Nephron progenitor cell (in vitro differentiated cells): ENCODE measurements at regions not wholly inside any gene's neighbourhood (a gene's known extent, or its start where the extent isn't known, plus 50 kb on each side); places are given as distances from the start of the nearest gene placed in this dataset.
"Not testable (repeated sequence)": the region's sequence is repeated elsewhere in the genome, so short reads cannot be mapped to it uniquely, and the experiment has no call there.

ENCODE experiments used
- DNase-seq: peaks from one replicate; pipeline ENCODE4 v3.0.0; 2021
- H3K27ac Mint-ChIP-seq: 2 replicates; pipeline ENCODE4 v1.8.0; 2021; ENCODE audit warnings: mild to moderate bottlenecking, moderate library complexity, mixed read lengths
- H3K27me3 Mint-ChIP-seq: 2 replicates; pipeline ENCODE4 v1.8.0; 2021; ENCODE audit warnings: mild to moderate bottlenecking, low read depth, mixed read lengths; ENCODE audit not compliant: poor library complexity
- H3K36me3 Mint-ChIP-seq: 2 replicates; pipeline ENCODE4 v1.8.0; 2021; ENCODE audit warnings: low read depth, mixed read lengths
- H3K4me1 Mint-ChIP-seq: 2 replicates; pipeline ENCODE4 v1.8.0; 2021; ENCODE audit warnings: mixed read lengths
- H3K4me3 Mint-ChIP-seq: 2 replicates; pipeline ENCODE4 v1.8.0; 2021; ENCODE audit warnings: mild to moderate bottlenecking, moderate library complexity, mixed read lengths
- H3K9me3 Mint-ChIP-seq: 2 replicates; pipeline ENCODE4 v1.8.0; 2021; ENCODE audit warnings: mild to moderate bottlenecking, moderate library complexity, mixed read lengths
- TF ChIP-seq, protein P1 (sequence below): fragments of 200-600 bp; sonication (generic); IDR thresholded peaks from 2 replicates; pipeline ENCODE4 v1.5.0; 2021; ENCODE audit warnings: antibody characterized with exemption

DNA sequence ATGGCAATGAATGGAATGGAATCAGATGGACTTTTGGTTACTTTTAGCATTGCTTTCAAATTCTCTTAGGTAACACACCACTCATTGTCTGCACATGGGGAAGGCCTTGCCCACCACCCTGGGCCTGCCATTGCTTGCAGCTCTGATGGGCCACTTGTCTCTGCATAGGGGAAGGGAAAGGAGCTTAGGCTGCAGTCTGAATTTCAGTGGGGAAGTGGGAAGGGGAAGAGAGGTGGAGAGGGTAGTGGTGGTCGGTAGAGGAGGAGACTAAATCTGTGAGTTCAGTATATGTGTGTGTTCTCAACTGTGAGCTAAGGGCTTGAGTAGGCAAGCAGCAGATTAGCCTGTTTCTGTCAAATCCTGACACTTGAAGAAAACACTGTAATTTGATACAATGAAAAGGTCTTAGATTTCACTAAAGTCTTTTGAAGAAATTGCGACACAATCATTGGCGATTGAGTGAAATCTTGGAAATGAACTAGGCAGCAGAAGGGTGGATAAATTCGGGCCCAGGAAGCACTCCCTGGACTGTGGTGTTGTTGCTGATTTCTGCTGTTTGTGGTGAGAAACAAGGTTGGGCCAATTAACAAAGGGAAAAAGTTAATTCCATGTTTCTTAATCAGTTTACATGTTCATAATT lies 80.6 kb downstream of the OTOR start:
- Mint-ChIP-seq H3K36me3 (no peaks in the 10 kb centered on the region), H3K27me3 (no peaks in the 10 kb centered on the region), H3K4me3 (no peak overlapping the region), H3K27ac (no peak overlapping the region), H3K4me1 (peaks cover 5% of the 10 kb centered on the region), H3K9me3 (peaks cover 22% of the 10 kb centered on the region)
- TF ChIP-seq, protein P1, sequence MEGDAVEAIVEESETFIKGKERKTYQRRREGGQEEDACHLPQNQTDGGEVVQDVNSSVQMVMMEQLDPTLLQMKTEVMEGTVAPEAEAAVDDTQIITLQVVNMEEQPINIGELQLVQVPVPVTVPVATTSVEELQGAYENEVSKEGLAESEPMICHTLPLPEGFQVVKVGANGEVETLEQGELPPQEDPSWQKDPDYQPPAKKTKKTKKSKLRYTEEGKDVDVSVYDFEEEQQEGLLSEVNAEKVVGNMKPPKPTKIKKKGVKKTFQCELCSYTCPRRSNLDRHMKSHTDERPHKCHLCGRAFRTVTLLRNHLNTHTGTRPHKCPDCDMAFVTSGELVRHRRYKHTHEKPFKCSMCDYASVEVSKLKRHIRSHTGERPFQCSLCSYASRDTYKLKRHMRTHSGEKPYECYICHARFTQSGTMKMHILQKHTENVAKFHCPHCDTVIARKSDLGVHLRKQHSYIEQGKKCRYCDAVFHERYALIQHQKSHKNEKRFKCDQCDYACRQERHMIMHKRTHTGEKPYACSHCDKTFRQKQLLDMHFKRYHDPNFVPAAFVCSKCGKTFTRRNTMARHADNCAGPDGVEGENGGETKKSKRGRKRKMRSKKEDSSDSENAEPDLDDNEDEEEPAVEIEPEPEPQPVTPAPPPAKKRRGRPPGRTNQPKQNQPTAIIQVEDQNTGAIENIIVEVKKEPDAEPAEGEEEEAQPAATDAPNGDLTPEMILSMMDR: no peak
- DNase-seq: no peak

DNA sequence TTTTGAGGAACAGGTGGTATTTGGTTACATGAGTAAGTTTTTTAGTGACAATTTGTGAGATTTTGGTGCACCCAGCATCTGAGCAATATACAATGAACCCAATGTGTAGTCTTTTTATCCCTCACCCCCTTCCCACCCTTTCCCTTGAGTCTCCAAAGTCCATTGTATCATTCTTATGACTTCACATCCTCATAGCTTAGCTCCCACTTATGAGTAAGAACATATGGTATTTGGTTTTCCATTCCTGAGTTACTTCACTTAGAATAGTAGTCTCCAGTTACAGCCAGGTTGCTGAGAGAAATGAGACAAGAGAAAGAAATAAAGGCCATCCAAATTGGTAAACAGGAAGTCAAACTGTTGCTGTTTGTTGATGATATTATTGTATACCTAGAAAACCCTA lies 87.5 kb downstream of the OTOR start:
- H3K4me3 Mint-ChIP-seq, H3K27me3 Mint-ChIP-seq, DNase-seq, H3K9me3 Mint-ChIP-seq, H3K27ac Mint-ChIP-seq, H3K36me3 Mint-ChIP-seq, H3K4me1 Mint-ChIP-seq: not testable (repeated sequence)

DNA sequence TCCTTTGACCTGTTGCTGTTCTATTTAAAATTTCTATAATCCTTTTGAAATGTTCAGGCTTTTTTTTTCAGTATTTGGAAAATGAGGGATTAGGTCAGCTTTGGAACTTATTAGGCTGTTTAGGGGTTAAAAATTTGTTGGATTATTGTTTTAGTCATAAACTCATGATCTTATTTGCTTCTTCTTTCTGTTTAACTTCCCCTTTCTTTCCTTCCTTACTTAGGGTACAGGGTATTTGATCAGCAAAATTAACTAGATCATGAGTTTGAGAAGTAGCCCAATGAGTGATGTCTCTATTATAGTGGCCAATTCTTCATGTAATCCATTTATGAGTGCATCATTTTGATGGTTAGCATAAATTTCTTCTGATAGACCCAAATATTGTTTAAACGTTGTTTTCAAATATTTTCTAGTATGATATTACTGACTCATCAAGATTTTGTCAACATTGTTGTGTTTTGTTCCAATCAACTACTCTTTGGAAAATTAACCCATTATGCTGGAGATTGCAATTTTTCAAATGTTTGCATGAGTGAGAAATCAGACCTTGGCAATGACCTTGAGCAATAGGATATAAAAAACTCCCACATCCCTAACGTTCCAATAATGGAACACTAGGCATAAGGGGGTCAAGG lies 94.4 kb downstream of the OTOR start:
- H3K27ac Mint-ChIP-seq: no peak overlapping the region
- H3K36me3 Mint-ChIP-seq: no peaks in the 10 kb centered on the region
- TF ChIP-seq, protein P1: no peak
- no peaks in the 10 kb centered on the region for H3K4me1 Mint-ChIP-seq
- H3K4me3 Mint-ChIP-seq: no peak overlapping the region
- no peak for DNase-seq
- no peaks in the 10 kb centered on the region for H3K27me3 Mint-ChIP-seq
- H3K9me3 Mint-ChIP-seq: no peaks in the 10 kb centered on the region

DNA sequence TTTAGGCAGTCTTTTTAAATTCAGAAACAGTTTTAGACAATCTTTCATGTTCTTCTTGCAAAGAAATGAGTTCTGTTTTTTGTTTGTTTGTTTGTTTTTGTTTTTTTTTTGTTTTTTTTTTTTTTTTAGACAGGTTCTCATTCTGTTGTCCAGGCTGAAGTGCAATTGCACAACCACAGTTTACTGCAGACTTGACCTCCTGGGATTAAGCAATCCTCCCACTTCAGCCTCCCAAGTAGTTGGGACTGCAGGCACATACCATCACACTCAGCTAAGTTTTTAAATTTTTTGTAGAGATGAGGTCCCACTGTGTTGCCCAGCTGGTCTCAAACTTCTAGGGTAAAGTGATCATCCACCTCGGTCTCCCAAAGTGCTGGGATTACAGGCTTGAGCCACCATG lies 96.2 kb downstream of the OTOR start:
- Mint-ChIP-seq H3K4me1 (no peaks in the 10 kb centered on the region), H3K9me3 (no peaks in the 10 kb centered on the region), H3K36me3 (no peaks in the 10 kb centered on the region), H3K27me3 (peaks cover 2% of the 10 kb centered on the region), H3K27ac (no peak overlapping the region), H3K4me3 (no peak overlapping the region)
- no peak for DNase-seq
- TF ChIP-seq, protein P1: no peak

DNA sequence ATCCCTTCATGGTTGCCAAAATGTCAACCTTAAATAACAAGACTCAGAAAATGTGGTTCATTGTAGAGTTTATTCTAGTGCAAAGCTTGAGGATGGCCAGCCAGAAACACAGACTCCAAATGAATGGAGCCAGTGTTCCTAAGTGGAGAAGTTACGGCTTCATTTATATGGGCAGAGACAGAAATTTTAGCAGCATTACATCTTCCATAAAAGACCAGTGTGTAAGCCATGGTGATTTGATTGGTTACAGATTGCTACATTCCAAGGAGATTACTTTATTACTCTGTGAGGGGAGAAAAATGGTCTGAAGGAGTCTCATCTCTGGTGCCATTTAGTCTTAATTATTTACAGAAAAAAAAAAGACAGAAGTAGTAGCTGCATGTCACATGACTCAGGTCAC lies 97.8 kb downstream of the OTOR start:
- H3K4me3 Mint-ChIP-seq: no peak overlapping the region
- no peaks in the 10 kb centered on the region for H3K36me3 Mint-ChIP-seq
- no peaks in the 10 kb centered on the region for H3K4me1 Mint-ChIP-seq
- DNase-seq: no peak
- peaks cover 6% of the 10 kb centered on the region for H3K27me3 Mint-ChIP-seq
- TF ChIP-seq, protein P1: no peak
- H3K27ac Mint-ChIP-seq: no peak overlapping the region
- H3K9me3 Mint-ChIP-seq: no peaks in the 10 kb centered on the region

DNA sequence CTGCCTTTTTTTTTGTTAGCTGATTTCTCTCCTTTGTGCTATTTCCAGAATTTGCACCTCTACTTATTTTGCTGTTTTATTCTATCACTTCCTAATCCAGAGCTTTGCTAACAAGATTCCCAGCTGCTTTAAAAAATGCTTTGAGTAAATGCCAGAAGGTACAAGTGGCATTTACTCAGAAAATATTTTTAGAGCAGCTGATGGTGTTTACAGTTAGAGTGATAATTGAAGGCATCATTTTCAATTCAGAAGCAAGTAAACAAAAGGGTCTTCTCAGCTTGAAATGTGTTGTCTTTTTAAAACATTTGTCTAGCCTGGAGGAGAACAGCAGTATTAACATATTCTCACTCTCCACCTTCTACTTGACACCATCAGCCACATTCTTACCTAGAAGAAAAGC lies 99.9 kb downstream of the OTOR start:
- Mint-ChIP-seq H3K9me3 (peaks cover 5% of the 10 kb centered on the region), H3K27ac (peak overlapping the region; percentile 25), H3K27me3 (peaks cover 6% of the 10 kb centered on the region), H3K4me3 (no peak overlapping the region), H3K36me3 (no peaks in the 10 kb centered on the region), H3K4me1 (no peaks in the 10 kb centered on the region)
- TF ChIP-seq, protein P1: no peak
- DNase-seq: no peak
